Smooth muscle cell (in vitro differentiated cells): ENCODE measurements at regions not wholly inside any gene's neighbourhood (a gene's known extent, or its start where the extent isn't known, plus 50 kb on each side); places are given as distances from the start of the nearest gene placed in this dataset.

Source experiments
- DNase-seq: peaks from one replicate; lab custom pipeline; 2025; ENCODE audit not compliant: unreplicated experiment; lab: John Stamatoyannopoulos, UW
- H2AFZ ChIP-seq: fragments of 200-600 bp; sonication (generic); 2 replicates; pipeline ENCODE4 v1.6.0; 2016; ENCODE audit warnings: antibody characterized with exemption, low read depth, mild to moderate bottlenecking
- H3F3A ChIP-seq: fragments of 200-600 bp; sonication (generic); 2 replicates; pipeline ENCODE4 v1.6.0; 2017; ENCODE audit warnings: antibody characterized with exemption, low read depth
- H3K27ac ChIP-seq: fragments of 200-600 bp; sonication (generic); 2 replicates; pipeline ENCODE4 v1.5.1; 2016; ENCODE audit warnings: low read depth, mild to moderate bottlenecking
- H3K27me3 ChIP-seq: fragments of 200-600 bp; sonication (generic); 2 replicates; pipeline ENCODE4 v1.6.1; 2016; ENCODE audit warnings: low read depth, mild to moderate bottlenecking
- H3K36me3 ChIP-seq: fragments of 200-600 bp; sonication (generic); 2 replicates; pipeline ENCODE4 v1.5.1; 2016; ENCODE audit warnings: low read depth
- H3K4me1 ChIP-seq: fragments of 200-600 bp; sonication (generic); 2 replicates; pipeline ENCODE4 v1.5.1; 2016; ENCODE audit warnings: low read depth
- H3K4me2 ChIP-seq: fragments of 200-600 bp; sonication (generic); 2 replicates; pipeline ENCODE4 v1.6.0; 2016; ENCODE audit warnings: mild to moderate bottlenecking
- H3K4me3 ChIP-seq: fragments of 200-600 bp; sonication (generic); 2 replicates; pipeline ENCODE4 v1.5.1; 2016; ENCODE audit warnings: mild to moderate bottlenecking
- H3K79me2 ChIP-seq: fragments of 200-600 bp; sonication (generic); 2 replicates; pipeline ENCODE4 v1.6.0; 2016; ENCODE audit warnings: low read depth, mild to moderate bottlenecking
- H3K9ac ChIP-seq: fragments of 200-600 bp; sonication (generic); 2 replicates; pipeline ENCODE4 v1.6.0; 2016; ENCODE audit warnings: low read depth
- H3K9me3 ChIP-seq: fragments of 200-600 bp; sonication (generic); replicated peaks from 2 replicates; pipeline ENCODE4 v1.5.1; 2016; ENCODE audit warnings: low read depth
- H4K20me1 ChIP-seq: fragments of 200-600 bp; sonication (generic); 2 replicates; pipeline ENCODE4 v1.6.0; 2016; ENCODE audit warnings: low read depth
- CTCF ChIP-seq: fragments of 200-600 bp; sonication (generic); IDR thresholded peaks from 2 replicates; pipeline ENCODE4 v1.5.1; 2017; ENCODE audit warnings: borderline replicate concordance, mild to moderate bottlenecking, antibody characterized with exemption; ENCODE audit not compliant: insufficient read depth, poor library complexity, severe bottlenecking
- WGBS: methylation state at CpG from one replicate; pipeline ENCODE4 v1.1.7; 2016; ENCODE audit warnings: low lambda C conversion rate; 5-methylcytosine and 5-hydroxymethylcytosine counted together

- no peaks in the 10 kb centered on the region for H3K9me3 ChIP-seq
Observed at GRCh38 chr3:5762506-5762905, 575.0 kb downstream of the EDEM1 start.

GRCh38 chr3:5766848-5767247 lies 579.3 kb downstream of the EDEM1 start:
- WGBS = 87% methylated on average over 1 of the region's 1 CpG
- TF ChIP-seq CTCF = no peak
- H4K20me1 ChIP-seq = no peaks in the 10 kb centered on the region

More at GRCh38 chr3:5762506-5762905, 575.0 kb downstream of the EDEM1 start:
- no peaks in the 10 kb centered on the region for H3K36me3 ChIP-seq
- no peak overlapping the region for H3K27ac ChIP-seq
- no peak for TF ChIP-seq CTCF
- H3K27me3 ChIP-seq = no peaks in the 10 kb centered on the region
- H3K4me3 ChIP-seq = no peak overlapping the region
- H3K9ac ChIP-seq = no peak overlapping the region
- H2AFZ ChIP-seq = no peak overlapping the region
- H3K4me2 ChIP-seq = no peak overlapping the region
- H4K20me1 ChIP-seq = no peaks in the 10 kb centered on the region
- 85% methylated on average over 3 of the region's 3 CpGs for WGBS
- H3K4me1 ChIP-seq = no peaks in the 10 kb centered on the region
- no peaks in the 10 kb centered on the region for H3K79me2 ChIP-seq
- no peak for DNase-seq
- no peaks in the 10 kb centered on the region for H3F3A ChIP-seq

GRCh38 chr3:5767304-5767703 lies 579.8 kb downstream of the EDEM1 start:
- Histone ChIP-seq H3K36me3 (no peaks in the 10 kb centered on the region), H3K4me3 (no peak overlapping the region), H4K20me1 (no peaks in the 10 kb centered on the region), H3K27me3 (no peaks in the 10 kb centered on the region), H3K9me3 (no peaks in the 10 kb centered on the region), H3K4me1 (no peaks in the 10 kb centered on the region), H2AFZ (no peak overlapping the region), H3F3A (no peaks in the 10 kb centered on the region), H3K79me2 (no peaks in the 10 kb centered on the region), H3K9ac (no peak overlapping the region), H3K4me2 (no peak overlapping the region), H3K27ac (no peak overlapping the region)
- TF ChIP-seq CTCF = no peak
- WGBS = 92% methylated on average over 2 of the region's 2 CpGs
- no peak for DNase-seq

More at GRCh38 chr3:5766848-5767247, 579.3 kb downstream of the EDEM1 start:
- no peaks in the 10 kb centered on the region for H3F3A ChIP-seq
- no peak overlapping the region for H3K27ac ChIP-seq
- no peaks in the 10 kb centered on the region for H3K27me3 ChIP-seq
- H3K4me3 ChIP-seq = no peak overlapping the region
- DNase-seq = no peak
- H3K9me3 ChIP-seq = no peaks in the 10 kb centered on the region
- H3K4me1 ChIP-seq = no peaks in the 10 kb centered on the region
- no peak overlapping the region for H3K4me2 ChIP-seq
- no peak overlapping the region for H3K9ac ChIP-seq
- no peaks in the 10 kb centered on the region for H3K36me3 ChIP-seq
- no peak overlapping the region for H2AFZ ChIP-seq
- H3K79me2 ChIP-seq = no peaks in the 10 kb centered on the region

- no peak overlapping the region for H3K9ac ChIP-seq
- no peak overlapping the region for H2AFZ ChIP-seq
- no peaks in the 10 kb centered on the region for H3K9me3 ChIP-seq
- no peak overlapping the region for H3K27ac ChIP-seq
- H3F3A ChIP-seq = no peaks in the 10 kb centered on the region
- H3K4me2 ChIP-seq = no peak overlapping the region
- no peaks in the 10 kb centered on the region for H3K36me3 ChIP-seq
- H3K27me3 ChIP-seq = no peaks in the 10 kb centered on the region
- no peaks in the 10 kb centered on the region for H3K79me2 ChIP-seq
- 88% methylated on average over 6 of the region's 6 CpGs for WGBS
- no peak overlapping the region for H3K4me3 ChIP-seq
- H4K20me1 ChIP-seq = no peaks in the 10 kb centered on the region
- DNase-seq = no peak
- no peak for TF ChIP-seq CTCF
- no peaks in the 10 kb centered on the region for H3K4me1 ChIP-seq
Observed at GRCh38 chr3:5768281-5768945, 580.9 kb downstream of the EDEM1 start.
